Stimulated activated CD4-positive, alpha-beta T cell treated with anti-CD3 and anti-CD28 coated beads, TNF-alpha, amount 100 ng/mL, for 48 hours (primary cell): ENCODE measurements at regions not wholly inside any gene's neighbourhood (a gene's known extent, or its start where the extent isn't known, plus 50 kb on each side); places are given as distances from the start of the nearest gene placed in this dataset.
"Not testable (repeated sequence)": the region's sequence is repeated elsewhere in the genome, so short reads cannot be mapped to it uniquely, and the experiment has no call there.

Source experiments
- DNase-seq, 3 donors: peaks; one replicate each; pipeline ENCODE4 v3.0.0-alpha.2; 2020; ENCODE audit warnings: low read depth in 3 of 3

- no peak for DNase-seq
Measured at GRCh38 chr5:82551840-82552385, 273.8 kb upstream of the RPS23 start.

DNA sequence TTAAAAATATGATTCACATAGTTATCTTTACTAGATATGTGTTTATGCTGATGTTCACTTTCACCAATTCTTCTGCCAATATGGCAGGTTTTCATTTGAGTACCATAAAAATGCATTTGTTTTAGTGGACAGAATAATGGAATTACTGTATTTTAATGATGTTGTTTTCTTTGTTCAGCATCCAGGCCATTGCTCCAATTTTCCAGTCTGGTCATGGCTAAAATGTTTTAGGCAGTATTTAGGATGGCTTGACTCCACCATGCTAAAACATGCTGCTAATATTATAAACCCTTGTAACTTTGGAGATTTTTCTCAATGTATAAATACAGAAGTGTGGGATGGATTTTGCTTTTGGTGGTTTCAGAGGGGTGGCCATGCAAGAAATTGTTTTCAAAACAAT lies 273.0 kb upstream of the RPS23 start:
- DNase-seq: no peak

DNA sequence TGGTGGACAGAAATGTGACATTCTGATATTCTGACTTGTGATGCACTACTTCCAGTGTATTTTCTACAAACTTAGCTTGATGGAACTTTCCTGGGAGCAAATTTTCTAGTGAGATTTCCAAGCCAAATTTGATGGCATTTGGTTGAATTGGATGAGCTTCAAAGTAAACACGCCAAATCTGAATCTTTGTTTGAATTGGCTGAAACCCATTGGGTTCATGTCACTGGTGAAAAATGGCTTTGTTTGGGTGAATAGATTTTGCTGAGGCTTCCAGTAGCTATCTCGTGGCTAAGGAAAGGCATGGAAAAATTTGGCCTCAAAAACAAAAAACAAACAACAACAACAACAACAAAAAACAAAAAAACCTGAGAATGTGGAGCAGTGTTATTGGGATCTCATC lies 271.1 kb upstream of the RPS23 start:
- no peak for DNase-seq

- no peak for DNase-seq
Measured at GRCh38 chr5:82544004-82544403, 265.9 kb upstream of the RPS23 start.

- DNase-seq: no peak
Measured at GRCh38 chr5:82540301-82540700, 262.1 kb upstream of the RPS23 start.

DNA sequence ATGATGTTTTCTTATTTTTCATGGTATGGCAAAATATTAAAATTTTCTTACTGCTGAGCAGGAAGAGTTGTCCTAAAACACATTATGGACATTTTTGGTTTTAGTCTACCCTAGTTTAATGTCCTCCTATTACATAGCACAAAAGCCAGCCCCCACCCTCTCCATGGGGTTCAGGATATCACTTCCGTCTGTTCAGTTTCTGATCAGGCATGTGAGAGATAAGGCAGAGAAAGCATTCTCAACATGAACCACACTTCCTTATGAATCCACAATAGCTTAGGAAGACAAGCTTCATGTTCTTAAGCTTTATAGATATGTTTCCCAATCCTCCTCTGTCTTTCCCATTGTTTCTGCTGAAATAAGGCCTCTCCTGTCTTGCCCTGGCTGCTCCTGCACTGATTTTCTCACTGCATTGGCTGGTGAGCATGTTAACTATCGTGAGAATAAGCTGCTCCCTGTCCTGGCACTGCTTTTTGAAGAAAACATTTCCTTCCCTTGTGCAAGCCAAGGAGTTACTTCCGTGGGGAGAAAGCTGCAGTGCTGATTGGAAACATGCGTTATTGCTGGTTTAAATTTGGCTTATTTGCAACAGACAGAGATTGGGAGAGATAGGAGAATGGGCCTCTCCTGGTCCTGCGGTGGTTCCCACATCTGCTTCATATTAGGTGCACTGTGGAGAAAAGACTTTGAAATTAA lies 260.3 kb upstream of the RPS23 start:
- no peak for DNase-seq

DNA sequence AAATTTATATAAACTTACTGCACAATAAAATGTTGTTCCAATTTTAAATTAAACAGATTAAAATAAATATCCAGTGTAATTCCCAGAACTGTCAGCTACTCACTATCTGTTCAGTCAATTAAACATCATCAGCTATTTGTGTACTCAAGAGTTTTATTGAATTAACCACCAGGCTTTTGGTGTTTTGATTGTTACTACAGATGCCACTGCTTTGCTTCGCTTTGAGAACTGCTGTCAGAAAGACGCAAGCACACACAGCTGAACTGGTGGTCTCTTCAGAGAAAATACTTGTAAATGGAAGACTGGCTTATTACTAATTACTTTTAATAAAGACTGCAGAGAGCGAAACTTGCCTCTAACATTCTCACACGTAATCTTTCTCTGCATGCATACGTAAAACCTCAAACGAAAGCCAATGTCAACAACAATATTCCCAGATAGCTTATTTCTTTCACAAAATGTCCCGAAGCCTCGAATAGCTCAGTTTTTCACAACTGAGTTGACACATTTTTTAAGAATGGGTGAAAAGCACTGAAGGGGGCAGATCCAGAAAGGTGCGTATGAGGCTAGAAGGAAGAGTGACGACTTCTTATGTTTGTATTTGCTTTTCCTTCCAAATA lies 259.6 kb upstream of the RPS23 start:
- DNase-seq: no peak

DNA sequence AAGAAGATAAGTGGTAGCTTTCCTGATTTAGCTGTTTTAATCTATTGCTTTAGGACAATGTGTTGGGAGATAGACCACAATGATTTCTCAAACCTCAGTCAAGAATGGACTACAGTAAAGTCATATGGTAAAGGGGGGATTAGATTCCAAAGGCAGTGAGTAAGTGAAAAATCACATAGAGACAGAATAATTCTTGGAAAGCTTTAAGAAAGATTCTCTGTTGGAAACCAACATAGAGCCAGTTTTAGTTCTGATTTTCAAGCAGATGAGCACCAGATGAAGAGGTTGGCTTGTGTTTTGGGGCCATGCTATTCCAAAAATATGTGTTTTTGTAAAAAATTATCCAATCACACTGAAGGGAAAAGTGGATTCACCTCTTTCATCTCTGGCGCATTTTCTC lies 256.8 kb upstream of the RPS23 start:
- no peak for DNase-seq

- not testable (repeated sequence) for DNase-seq
Measured at GRCh38 chr5:82532075-82532474, 253.9 kb upstream of the RPS23 start.

DNA sequence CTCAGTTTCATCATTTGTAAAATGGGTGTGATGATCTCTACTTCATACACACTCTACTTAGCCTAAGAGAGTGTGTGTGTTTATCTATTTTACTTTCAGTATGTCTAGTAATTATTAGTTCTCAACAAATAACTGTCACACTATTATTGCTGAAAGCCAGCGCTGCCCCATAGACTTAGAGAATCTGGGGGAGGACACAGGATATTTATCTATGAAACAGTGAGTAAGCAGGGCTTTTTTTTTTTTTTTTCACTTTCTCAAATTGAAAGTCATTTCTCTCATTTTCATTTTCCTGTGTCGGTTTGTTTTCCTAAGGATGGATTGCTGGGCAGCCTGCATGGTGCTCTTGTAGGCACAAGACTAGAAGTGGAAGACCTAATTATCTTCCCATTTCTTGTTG lies 248.4 kb upstream of the RPS23 start:
- no peak for DNase-seq

DNA sequence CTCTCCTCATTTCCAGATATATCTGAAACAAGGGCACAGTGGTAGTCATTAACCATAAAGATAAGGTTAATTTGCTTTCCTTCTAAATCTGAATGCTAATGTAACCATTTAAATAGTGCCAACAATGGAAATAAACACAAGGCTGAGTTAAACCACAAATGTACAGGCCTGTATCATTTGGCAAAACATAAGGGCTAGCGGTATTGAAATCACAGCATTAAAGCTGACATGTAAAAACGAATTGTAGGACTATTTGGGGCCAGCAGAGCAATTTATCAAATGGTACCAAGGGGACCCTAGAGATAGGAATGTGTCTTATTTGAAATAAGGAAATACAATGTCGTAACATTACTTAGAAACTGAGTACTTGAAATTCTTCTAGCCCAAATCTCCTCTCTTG lies 247.5 kb upstream of the RPS23 start:
- no peak for DNase-seq

DNA sequence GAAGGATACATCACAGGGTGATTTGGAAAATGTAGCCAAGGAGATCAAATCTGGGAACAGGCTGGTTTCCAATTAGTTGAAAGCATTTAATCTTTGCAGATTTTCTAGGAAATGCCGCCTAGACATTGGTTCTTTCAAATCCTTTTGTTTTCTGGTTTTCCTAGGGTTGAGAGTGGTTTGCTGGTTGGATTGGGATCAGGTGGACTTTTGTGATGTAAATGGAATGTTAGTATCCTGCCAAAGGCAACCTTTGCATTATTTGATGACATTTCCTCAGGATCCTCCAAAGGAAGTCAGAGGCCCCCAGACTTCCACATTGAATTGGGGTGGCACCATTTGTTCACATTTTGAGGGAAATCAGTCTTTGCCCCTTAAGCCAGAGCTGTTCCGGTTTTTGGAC lies 245.5 kb upstream of the RPS23 start:
- no peak for DNase-seq

DNA sequence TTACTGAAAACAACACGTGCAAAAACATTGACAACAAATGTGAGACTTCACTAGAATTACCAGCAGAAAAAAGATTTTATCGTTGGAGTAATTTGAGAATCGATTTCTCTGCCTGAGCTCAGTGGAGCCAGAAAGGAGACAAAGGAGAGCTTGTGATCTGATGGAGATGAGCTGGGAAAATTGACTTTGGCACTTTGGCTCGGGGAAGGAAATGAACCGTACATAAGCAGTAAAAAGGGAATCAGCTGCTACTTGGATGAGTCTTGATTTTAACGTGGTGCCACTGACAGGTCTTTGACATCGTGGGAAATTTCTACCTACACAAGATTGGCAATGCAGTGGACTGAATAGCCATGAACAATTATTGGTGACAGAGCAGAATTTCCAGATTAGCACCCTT lies 244.7 kb upstream of the RPS23 start:
- DNase-seq: no peak

- no peak for DNase-seq
Measured at GRCh38 chr5:82521431-82522051, 243.4 kb upstream of the RPS23 start.

GRCh38 chr5:82519558-82519957 lies 241.4 kb upstream of the RPS23 start:
- no peak for DNase-seq

DNA sequence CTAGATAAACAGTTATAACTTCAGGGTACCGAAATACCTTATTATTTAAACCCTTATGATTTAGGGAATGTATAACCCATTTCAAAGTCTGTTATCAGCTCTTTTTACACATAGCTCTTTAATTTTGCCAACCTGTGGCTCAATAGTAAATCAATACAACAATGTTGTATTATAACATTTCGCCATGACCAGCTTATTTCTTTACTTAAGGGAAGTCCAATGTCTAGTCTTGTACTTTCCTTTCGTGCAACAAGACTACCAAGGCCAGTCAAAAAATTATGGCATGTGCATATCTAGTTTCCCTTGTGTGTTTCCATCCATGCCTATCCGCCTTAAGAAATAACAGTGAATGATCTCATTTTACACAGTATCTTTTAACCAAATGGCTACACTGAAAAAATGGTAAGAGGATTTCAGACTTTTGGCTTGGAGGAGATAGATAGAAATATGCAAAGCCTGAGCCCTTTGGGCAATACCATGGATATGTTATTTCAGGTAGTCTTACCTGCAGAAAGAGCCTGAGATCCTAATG lies 239.5 kb upstream of the RPS23 start:
- no peak for DNase-seq

DNA sequence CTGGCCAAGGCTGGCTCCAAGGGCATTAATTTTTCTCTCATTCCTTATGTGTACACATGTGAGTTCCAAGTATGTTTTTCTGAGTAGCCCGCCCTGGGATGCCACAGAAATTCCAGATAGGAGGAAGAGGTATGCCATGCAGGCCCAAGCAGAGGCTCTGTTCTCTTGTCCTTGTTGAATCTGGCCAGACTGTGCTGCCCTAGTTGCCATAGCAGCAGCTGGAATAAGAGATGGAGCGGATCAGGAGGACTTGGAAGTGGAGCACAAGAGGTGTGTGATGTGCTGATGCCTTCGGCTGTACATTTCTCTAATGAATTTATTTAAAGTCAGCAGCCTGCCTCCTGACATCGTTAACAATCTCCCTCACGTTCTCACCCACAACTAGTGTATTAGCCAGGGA lies 235.6 kb upstream of the RPS23 start:
- no peak for DNase-seq

DNA sequence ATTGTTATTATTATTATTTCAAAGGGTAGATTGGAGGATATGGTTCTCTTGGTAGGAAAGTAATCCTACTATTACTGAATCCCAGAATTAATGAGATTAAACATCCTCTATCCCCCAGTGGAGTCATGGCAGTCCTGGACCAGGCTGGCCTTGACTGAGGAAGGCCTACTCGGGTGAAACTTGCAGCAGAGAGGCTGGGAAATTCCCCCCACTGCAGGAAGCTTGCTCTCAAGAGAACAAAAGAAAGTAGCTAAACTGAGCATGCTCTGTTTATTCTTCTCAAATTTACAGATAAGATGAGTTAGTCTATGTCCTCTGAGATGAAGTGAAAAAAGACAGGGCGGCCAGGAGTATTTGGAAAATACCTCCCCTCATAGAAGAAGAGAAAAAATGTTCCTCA lies 233.9 kb upstream of the RPS23 start:
- peak in 1 of 3 donors; percentile 1 for DNase-seq

- no peak for DNase-seq
Measured at GRCh38 chr5:82511134-82511533, 233.0 kb upstream of the RPS23 start.

GRCh38 chr5:82509762-82510161 lies 231.6 kb upstream of the RPS23 start:
- DNase-seq: no peak

DNA sequence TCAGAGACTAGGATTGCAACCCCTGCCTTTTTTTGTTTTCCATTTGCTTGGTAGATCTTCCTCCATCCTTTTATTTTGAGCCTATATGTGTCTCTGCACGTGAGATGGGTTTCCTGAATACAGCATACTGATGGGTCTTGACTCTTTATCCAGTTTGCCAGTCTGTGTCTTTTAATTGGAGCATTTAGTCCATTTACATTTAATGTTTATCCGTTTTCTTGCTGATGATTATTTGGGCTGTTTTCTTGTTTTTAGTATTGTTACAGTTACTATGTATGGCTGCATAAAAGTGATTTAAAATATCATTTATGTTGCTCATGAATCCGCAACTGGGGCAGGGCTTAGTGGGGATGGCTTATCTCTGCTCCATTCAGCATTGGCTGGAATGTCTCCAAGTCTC lies 228.2 kb upstream of the RPS23 start:
- DNase-seq: not testable (repeated sequence)

DNA sequence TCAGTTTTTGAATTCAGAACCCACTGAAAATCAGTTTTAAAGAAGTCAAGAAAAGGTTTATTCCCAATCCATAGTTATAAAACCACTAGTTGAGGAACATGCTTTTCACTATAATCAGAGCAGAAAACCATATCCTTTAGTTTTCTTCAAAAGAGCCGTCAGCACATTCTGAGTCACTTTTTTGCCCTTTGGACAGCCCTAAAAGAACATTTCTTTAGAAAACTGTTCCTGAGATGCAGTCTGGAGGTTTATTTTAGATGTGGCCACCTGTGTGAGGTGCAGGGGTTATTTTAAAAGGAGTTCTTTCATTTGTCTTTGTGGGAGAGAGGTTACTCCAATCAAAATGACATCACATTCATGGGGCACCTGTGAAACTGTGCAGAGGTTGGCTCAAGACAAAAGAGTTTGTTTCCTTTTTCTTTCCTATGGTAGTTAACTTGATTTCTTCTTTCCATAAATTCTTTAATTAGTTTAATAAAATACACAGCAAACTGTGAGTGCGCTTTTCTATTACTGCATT lies 221.6 kb upstream of the RPS23 start:
- DNase-seq: no peak

- DNase-seq: no peak
Measured at GRCh38 chr5:82497242-82497641, 219.1 kb upstream of the RPS23 start.
